Neural cell (in vitro differentiated cells): ENCODE measurements at regions not wholly inside any gene's neighbourhood (a gene's known extent, or its start where the extent isn't known, plus 50 kb on each side); places are given as distances from the start of the nearest gene placed in this dataset.

Experiments
- H2AFZ ChIP-seq: fragments of 200-600, 300-800 bp; sonication (generic), shearing (Covaris generic); 2 replicates; pipeline ENCODE4 v1.6.0; 2014; ENCODE audit warnings: low read depth, mild to moderate bottlenecking, antibody characterized with exemption, low read length, moderate library complexity
- H3F3A ChIP-seq: fragments of 200-600 bp; shearing (Covaris generic); 2 replicates; pipeline ENCODE4 v1.6.1; 2016; ENCODE audit warnings: mild to moderate bottlenecking, moderate library complexity, mixed read lengths, antibody characterized with exemption, low read length; ENCODE audit not compliant: insufficient read depth, poor library complexity, severe bottlenecking
- H3K27ac ChIP-seq: fragments of 200-600, 300-800 bp; sonication (generic), shearing (Covaris generic); 2 replicates; pipeline ENCODE4 v1.5.1; 2014; ENCODE audit warnings: mild to moderate bottlenecking, low read length, moderate library complexity
- H3K27me3 ChIP-seq: fragments of 300-800, 200-600 bp; sonication (generic), shearing (Covaris generic); 2 replicates; pipeline ENCODE4 v1.6.0; 2014; ENCODE audit warnings: mild to moderate bottlenecking, low read depth, low read length, moderate library complexity; ENCODE audit not compliant: insufficient read depth
- H3K36me3 ChIP-seq: fragments of 300-800, 200-600 bp; sonication (generic), shearing (Covaris generic); 2 replicates; pipeline ENCODE4 v1.5.1; 2014; ENCODE audit warnings: mild to moderate bottlenecking, antibody characterized with exemption, low read length, moderate library complexity; ENCODE audit not compliant: insufficient read depth
- H3K4me2 ChIP-seq: fragments of 300-800, 200-600 bp; sonication (generic), shearing (Covaris generic); 2 replicates; pipeline ENCODE4 v1.6.0; 2014; ENCODE audit warnings: mild to moderate bottlenecking, low read length
- H3K4me3 ChIP-seq: fragments of 300-800, 200-600 bp; sonication (generic), shearing (Covaris generic); 2 replicates; pipeline ENCODE4 v1.5.1; 2014; ENCODE audit warnings: mild to moderate bottlenecking, low read length, moderate library complexity
- H3K79me2 ChIP-seq: fragments of 200-600 bp; shearing (Covaris generic); replicated peaks from 2 replicates; pipeline ENCODE4 v1.6.0; 2014; ENCODE audit warnings: mild to moderate bottlenecking, low read length, moderate library complexity; ENCODE audit not compliant: insufficient read depth
- H3K9ac ChIP-seq: fragments of 300-800, 200-600 bp; sonication (generic), shearing (Covaris generic); 2 replicates; pipeline ENCODE4 v1.6.1; 2016; ENCODE audit warnings: mild to moderate bottlenecking, low read length, mixed read lengths
- H3K9me2 ChIP-seq: fragments of 200-600 bp; shearing (Covaris generic); 2 replicates; pipeline ENCODE4 v1.6.1; 2016; ENCODE audit warnings: mild to moderate bottlenecking, low read length, mixed read lengths; ENCODE audit not compliant: insufficient read depth
- H3K9me3 ChIP-seq: fragments of 200-600, 300-800 bp; sonication (generic), shearing (Covaris generic); 2 replicates; pipeline ENCODE4 v1.6.1; 2016; ENCODE audit warnings: mild to moderate bottlenecking, mixed run types, low read length, moderate library complexity, mixed read lengths
- H4K20me1 ChIP-seq: fragments of 200-600 bp; shearing (Covaris generic); 2 replicates; pipeline ENCODE4 v1.6.1; 2016; ENCODE audit warnings: mild to moderate bottlenecking, mixed run types; ENCODE audit not compliant: insufficient read depth
- EP300 ChIP-seq: fragments of 450-650 bp; conservative IDR thresholded peaks from 2 replicates; pipeline ENCODE4 v1.6.1; 2014; ENCODE audit warnings: antibody characterized with exemption, mild to moderate bottlenecking, moderate library complexity; ENCODE audit not compliant: poor library complexity, severe bottlenecking
- EZH2 ChIP-seq: fragments of 200-600, 300-800 bp; shearing (Covaris generic), sonication (generic); IDR thresholded peaks from 2 replicates; pipeline ENCODE4 v1.6.1; 2014; ENCODE audit warnings: antibody characterized with exemption, low read length, borderline replicate concordance, mild to moderate bottlenecking; ENCODE audit not compliant: insufficient read depth, poor library complexity, severe bottlenecking
- MXI1 ChIP-seq: fragments of 450-650 bp; conservative IDR thresholded peaks from 2 replicates; pipeline ENCODE4 v1.6.1; 2014; ENCODE audit warnings: antibody characterized with exemption, mild to moderate bottlenecking; ENCODE audit not compliant: poor library complexity, severe bottlenecking
- POLR2AphosphoS5 ChIP-seq: IDR thresholded peaks from 2 replicates; pipeline ENCODE4 v1.6.1; 2012
- RAD21 ChIP-seq: fragments of 450-650 bp; conservative IDR thresholded peaks from 2 replicates; pipeline ENCODE4 v1.6.1; 2014; ENCODE audit warnings: antibody characterized with exemption, mild to moderate bottlenecking, moderate library complexity
- REST ChIP-seq: IDR thresholded peaks from 2 replicates; pipeline ENCODE4 v1.6.1; 2012; ENCODE audit warnings: borderline replicate concordance
- SMC3 ChIP-seq: fragments of 450-650 bp; conservative IDR thresholded peaks from 2 replicates; pipeline ENCODE4 v1.6.1; 2014; ENCODE audit warnings: antibody characterized with exemption, mild to moderate bottlenecking, moderate library complexity; ENCODE audit not compliant: poor library complexity
- TAF1 ChIP-seq: IDR thresholded peaks from 2 replicates; pipeline ENCODE4 v1.6.1; 2012; ENCODE audit warnings: low read depth
- TF ChIP-seq, protein P1 (sequence below): fragments of 450-650 bp; IDR thresholded peaks from 2 replicates; pipeline ENCODE4 v1.5.1; 2014; ENCODE audit warnings: antibody characterized with exemption, mild to moderate bottlenecking, moderate library complexity; ENCODE audit not compliant: poor library complexity, severe bottlenecking

- H3K4me2 ChIP-seq, result no peak overlapping the region
- no peaks in the 10 kb centered on the region for H4K20me1 ChIP-seq
- H2AFZ ChIP-seq, result no peak overlapping the region
- H3K4me3 ChIP-seq, result no peak overlapping the region
- no peaks in the 10 kb centered on the region for H3K9me3 ChIP-seq
- TF ChIP-seq SMC3, result no peak
- TF ChIP-seq, protein P1, sequence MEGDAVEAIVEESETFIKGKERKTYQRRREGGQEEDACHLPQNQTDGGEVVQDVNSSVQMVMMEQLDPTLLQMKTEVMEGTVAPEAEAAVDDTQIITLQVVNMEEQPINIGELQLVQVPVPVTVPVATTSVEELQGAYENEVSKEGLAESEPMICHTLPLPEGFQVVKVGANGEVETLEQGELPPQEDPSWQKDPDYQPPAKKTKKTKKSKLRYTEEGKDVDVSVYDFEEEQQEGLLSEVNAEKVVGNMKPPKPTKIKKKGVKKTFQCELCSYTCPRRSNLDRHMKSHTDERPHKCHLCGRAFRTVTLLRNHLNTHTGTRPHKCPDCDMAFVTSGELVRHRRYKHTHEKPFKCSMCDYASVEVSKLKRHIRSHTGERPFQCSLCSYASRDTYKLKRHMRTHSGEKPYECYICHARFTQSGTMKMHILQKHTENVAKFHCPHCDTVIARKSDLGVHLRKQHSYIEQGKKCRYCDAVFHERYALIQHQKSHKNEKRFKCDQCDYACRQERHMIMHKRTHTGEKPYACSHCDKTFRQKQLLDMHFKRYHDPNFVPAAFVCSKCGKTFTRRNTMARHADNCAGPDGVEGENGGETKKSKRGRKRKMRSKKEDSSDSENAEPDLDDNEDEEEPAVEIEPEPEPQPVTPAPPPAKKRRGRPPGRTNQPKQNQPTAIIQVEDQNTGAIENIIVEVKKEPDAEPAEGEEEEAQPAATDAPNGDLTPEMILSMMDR, result no peak
- no peak for TF ChIP-seq TAF1
- no peak for TF ChIP-seq EZH2
- TF ChIP-seq MXI1, result no peak
- no peak for TF ChIP-seq EP300
- TF ChIP-seq POLR2AphosphoS5, result no peak
- no peak for TF ChIP-seq REST
- TF ChIP-seq RAD21, result no peak
- no peak overlapping the region for H3K27ac ChIP-seq
- H3K79me2 ChIP-seq, result no peaks in the 10 kb centered on the region
- no peak overlapping the region for H3K9ac ChIP-seq
- no peaks in the 10 kb centered on the region for H3K27me3 ChIP-seq
- H3K36me3 ChIP-seq, result no peaks in the 10 kb centered on the region
- H3F3A ChIP-seq, result no peaks in the 10 kb centered on the region
- H3K9me2 ChIP-seq, result no peaks in the 10 kb centered on the region
Observed at GRCh38 chr3:65168547-65168946, 480.7 kb upstream of the ADAMTS9 start.

- Histone ChIP-seq H2AFZ (no peak overlapping the region), H3K9me2 (no peaks in the 10 kb centered on the region), H3K9me3 (no peaks in the 10 kb centered on the region), H3K27ac (no peak overlapping the region), H3K4me2 (no peak overlapping the region), H3K27me3 (no peaks in the 10 kb centered on the region), H3K36me3 (no peaks in the 10 kb centered on the region), H3F3A (no peaks in the 10 kb centered on the region), H3K79me2 (no peaks in the 10 kb centered on the region), H3K4me3 (no peak overlapping the region), H3K9ac (no peak overlapping the region), H4K20me1 (no peaks in the 10 kb centered on the region)
- TF ChIP-seq EP300 (no peak), TAF1 (no peak), MXI1 (no peak), RAD21 (no peak), EZH2 (no peak), SMC3 (no peak), REST (no peak), POLR2AphosphoS5 (no peak)
- TF ChIP-seq, protein P1, result no peak
Observed at GRCh38 chr3:65166531-65166930, 478.7 kb upstream of the ADAMTS9 start.
